ENCODE measurements at regions not wholly inside any gene's neighbourhood (a gene's known extent, or its start where the extent isn't known, plus 50 kb on each side); places are given as distances from the start of the nearest gene placed in this dataset.

DNA sequence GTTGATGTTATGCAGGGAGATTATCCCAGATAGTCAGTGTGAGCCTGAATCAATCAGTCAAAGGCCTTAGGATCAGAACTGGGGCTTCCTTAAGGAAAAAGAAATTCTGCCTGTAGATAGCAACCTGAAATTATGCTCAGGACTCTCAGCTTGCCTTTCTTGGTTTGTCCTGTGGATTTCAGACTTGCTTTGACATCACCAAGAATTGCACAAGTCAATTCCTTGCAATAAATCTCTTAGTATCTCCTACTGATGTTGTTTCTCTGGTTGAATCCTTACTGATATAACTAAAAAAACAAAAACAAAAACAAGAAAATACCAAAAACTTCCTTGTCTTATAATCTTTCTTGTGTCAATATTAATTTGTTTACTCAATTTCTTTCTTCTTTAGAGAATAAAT is 258.9 kb upstream of the TCF21 start:
- no peak for TF ChIP-seq EP300 (IDR thresholded peaks at IDR 0.05)
- no peak for TF ChIP-seq POLR2A (IDR thresholded peaks at IDR 0.05; ENCODE audit: low read depth)
- TF ChIP-seq POLR2AphosphoS5 (IDR thresholded peaks at IDR 0.05), result no peak
- TF ChIP-seq, protein P1, sequence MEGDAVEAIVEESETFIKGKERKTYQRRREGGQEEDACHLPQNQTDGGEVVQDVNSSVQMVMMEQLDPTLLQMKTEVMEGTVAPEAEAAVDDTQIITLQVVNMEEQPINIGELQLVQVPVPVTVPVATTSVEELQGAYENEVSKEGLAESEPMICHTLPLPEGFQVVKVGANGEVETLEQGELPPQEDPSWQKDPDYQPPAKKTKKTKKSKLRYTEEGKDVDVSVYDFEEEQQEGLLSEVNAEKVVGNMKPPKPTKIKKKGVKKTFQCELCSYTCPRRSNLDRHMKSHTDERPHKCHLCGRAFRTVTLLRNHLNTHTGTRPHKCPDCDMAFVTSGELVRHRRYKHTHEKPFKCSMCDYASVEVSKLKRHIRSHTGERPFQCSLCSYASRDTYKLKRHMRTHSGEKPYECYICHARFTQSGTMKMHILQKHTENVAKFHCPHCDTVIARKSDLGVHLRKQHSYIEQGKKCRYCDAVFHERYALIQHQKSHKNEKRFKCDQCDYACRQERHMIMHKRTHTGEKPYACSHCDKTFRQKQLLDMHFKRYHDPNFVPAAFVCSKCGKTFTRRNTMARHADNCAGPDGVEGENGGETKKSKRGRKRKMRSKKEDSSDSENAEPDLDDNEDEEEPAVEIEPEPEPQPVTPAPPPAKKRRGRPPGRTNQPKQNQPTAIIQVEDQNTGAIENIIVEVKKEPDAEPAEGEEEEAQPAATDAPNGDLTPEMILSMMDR (IDR thresholded peaks at IDR 0.05), result no peak
